ENCODE measurements at regions not wholly inside any gene's neighbourhood (a gene's known extent, or its start where the extent isn't known, plus 50 kb on each side); places are given as distances from the start of the nearest gene placed in this dataset.

DNA sequence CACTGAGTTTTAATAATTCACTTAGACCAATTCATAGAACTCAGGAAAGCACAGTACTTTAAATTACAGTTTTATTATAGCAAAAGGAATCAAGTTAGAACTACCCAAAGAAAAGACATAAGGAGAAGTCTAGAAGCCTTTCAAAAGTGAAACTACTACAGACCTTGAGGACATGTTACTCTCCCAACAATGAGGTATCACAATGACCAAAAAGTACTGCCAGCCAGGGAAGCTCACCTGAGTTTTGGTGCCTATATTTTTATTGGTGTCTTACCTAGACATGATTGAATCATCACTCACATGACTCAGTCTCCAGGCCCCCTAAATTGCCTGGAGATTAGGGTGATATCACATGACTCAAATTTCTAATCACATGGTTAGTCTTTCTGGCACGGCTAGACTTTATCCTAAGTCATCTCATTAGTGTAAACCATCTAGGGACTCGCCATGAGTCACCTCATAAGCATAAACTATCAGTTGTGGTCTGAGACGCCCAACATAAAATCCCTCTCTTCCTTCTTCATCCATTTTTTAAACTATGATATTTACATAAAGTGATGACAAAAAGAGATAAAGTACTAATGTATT is 372.3 kb downstream of the TMA16 start:
- TF ChIP-seq CTCF (IDR thresholded peaks at IDR 0.05) (no peak), POLR2A (IDR thresholded peaks at IDR 0.05) (no peak)

Data from stomach (tissue), 4 donors.